ENCODE measurements at regions not wholly inside any gene's neighbourhood (a gene's known extent, or its start where the extent isn't known, plus 50 kb on each side); places are given as distances from the start of the nearest gene placed in this dataset.

- TF ChIP-seq CTCF (conservative IDR thresholded peaks at IDR 0.05 in 1 of 2, IDR thresholded peaks at IDR 0.05 in 1 of 2; ENCODE audit: extremely low read depth in 1 of 2, insufficient read depth in 1 of 2, low read depth in 1 of 2, low read length in 2 of 2) (no peak), EZH2 (IDR thresholded peaks at IDR 0.05; ENCODE audit: borderline replicate concordance, low read length) (no peak)
Observed at GRCh38 chr5:68681929-68682328, 411.9 kb upstream of the SLC30A5 start.
